K562 (cell line): ENCODE measurements at regions not wholly inside any gene's neighbourhood (a gene's known extent, or its start where the extent isn't known, plus 50 kb on each side); places are given as distances from the start of the nearest gene placed in this dataset.

Experiments
- GATA2 ChIP-seq: sonication (generic); formaldehyde crosslinking; IDR thresholded peaks from 2 replicates; pipeline ENCODE4 v1.4.0; 2020; ENCODE audit warnings: mild to moderate bottlenecking, missing genetic modification reagents
- KAT7 ChIP-seq: sonication (generic); formaldehyde crosslinking; IDR thresholded peaks from 2 replicates; pipeline ENCODE4 v1.8.0; 2022; ENCODE audit warnings: missing genetic modification reagents, mild to moderate bottlenecking, borderline replicate concordance
- KDM4B ChIP-seq, 2 experiments: fragments of 450-650 bp in 1 of 2; sonication (generic) in 1 of 2; IDR thresholded peaks; 2 replicates each; pipeline ENCODE4 v1.6.1; 2016 to 2017; ENCODE audit warnings: borderline replicate concordance in 2 of 2, antibody characterized with exemption in 1 of 2, low read depth in 1 of 2, mild to moderate bottlenecking in 1 of 2
- PCBP1 ChIP-seq: fragments of 200-400 bp; formaldehyde crosslinking; IDR thresholded peaks from 2 replicates; pipeline ENCODE4 v1.6.1; 2018; ENCODE audit warnings: mild to moderate bottlenecking, low read depth, low read length; ENCODE audit not compliant: poor library complexity, severe bottlenecking
- PTBP1 ChIP-seq: fragments of 200-400 bp; formaldehyde crosslinking; IDR thresholded peaks from 2 replicates; pipeline ENCODE4 v1.6.1; 2017; ENCODE audit warnings: low read depth, low read length
- SLC30A9 ChIP-seq: fragments of 250-450 bp; sonication (Bioruptor Pico); IDR thresholded peaks from 2 replicates; pipeline ENCODE4 v1.8.0; 2022; ENCODE audit warnings: mild to moderate bottlenecking, moderate library complexity
- SMARCA5 ChIP-seq: fragments of 450-650 bp; IDR thresholded peaks from 2 replicates; pipeline ENCODE4 v1.6.1; 2016
- ZNF12 ChIP-seq: sonication (generic); formaldehyde crosslinking; IDR thresholded peaks from 2 replicates; pipeline ENCODE4 v1.4.0; 2020; ENCODE audit warnings: mild to moderate bottlenecking, missing genetic modification reagents
- TF ChIP-seq, protein P1 (sequence below): fragments of 250-450 bp; sonication (Bioruptor Pico); IDR thresholded peaks from 2 replicates; pipeline ENCODE4 v1.5.0; 2020; ENCODE audit warnings: mild to moderate bottlenecking, borderline replicate concordance
- TF ChIP-seq, protein P2 (sequence below), 3 experiments: fragments of 200-800 bp in 1 of 3; fragments of 250-450 bp in 1 of 3; fragments of 450-650 bp in 1 of 3; sonication (Bioruptor Pico) in 1 of 3; sonication (Bioruptor generic) in 1 of 3; formaldehyde crosslinking in 1 of 3; IDR thresholded peaks; 2 replicates each; pipeline versions ENCODE4 v1.6.1 to v1.8.0; 2016 to 2022; ENCODE audit warnings: mild to moderate bottlenecking in 2 of 3, missing genetic modification characterization in 2 of 3, missing compliant biosample characterization in 1 of 3, moderate library complexity in 1 of 3
- TF ChIP-seq, protein P3 (sequence below): IDR thresholded peaks from 2 replicates; pipeline ENCODE4 v1.6.1; 2014; ENCODE audit warnings: antibody characterized with exemption
- TF ChIP-seq, protein P4 (sequence below), 3 experiments: IDR thresholded peaks in 2 of 3; conservative IDR thresholded peaks in 1 of 3; 2 replicates each; pipeline ENCODE4 v1.5.1; 2011 to 2012; ENCODE audit warnings: low read length in 3 of 3, mild to moderate bottlenecking in 3 of 3, control low read depth in 2 of 3, improper control_type of control experiment in 1 of 3, inconsistent platforms in 1 of 3, low read depth in 1 of 3, mixed read lengths in 1 of 3, moderate library complexity in 1 of 3; ENCODE audit not compliant: insufficient read depth in 2 of 3
- TF ChIP-seq, protein P5 (sequence below): IDR thresholded peaks from 2 replicates; pipeline ENCODE4 v1.6.1; 2016; ENCODE audit warnings: missing genetic modification characterization, missing compliant biosample characterization

DNA sequence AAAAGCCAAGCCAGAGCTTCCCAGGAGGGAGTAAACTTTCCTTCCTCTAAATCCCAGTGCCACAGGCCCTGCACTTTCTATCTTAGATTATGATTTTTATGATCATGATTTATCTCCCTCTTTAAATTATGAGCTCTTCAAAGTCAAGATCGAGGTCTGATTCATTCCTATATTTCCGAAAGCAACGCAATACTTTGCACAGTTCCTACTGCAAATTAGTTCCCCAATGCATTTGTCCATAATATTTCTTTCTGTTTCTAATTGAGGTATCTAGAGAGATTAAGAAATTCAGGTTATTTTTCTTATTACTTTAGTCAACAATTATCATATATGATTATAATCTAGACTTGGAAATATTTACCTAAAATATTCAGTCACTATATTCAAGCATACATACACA is 173.1 kb upstream of the LPP start:
- TF ChIP-seq SLC30A9 (CRISPR knock-in tag): no peak
- no peak for TF ChIP-seq KDM4B (IDR thresholded peaks at IDR 0.05; ENCODE audit: borderline replicate concordance in 2 of 2, low read depth in 1 of 2)
- TF ChIP-seq SMARCA5: no peak
- TF ChIP-seq GATA2 (CRISPR knock-in tag): no peak
- no peak for TF ChIP-seq KAT7 (CRISPR knock-in tag)
- TF ChIP-seq PCBP1: no peak
- TF ChIP-seq, protein P1, sequence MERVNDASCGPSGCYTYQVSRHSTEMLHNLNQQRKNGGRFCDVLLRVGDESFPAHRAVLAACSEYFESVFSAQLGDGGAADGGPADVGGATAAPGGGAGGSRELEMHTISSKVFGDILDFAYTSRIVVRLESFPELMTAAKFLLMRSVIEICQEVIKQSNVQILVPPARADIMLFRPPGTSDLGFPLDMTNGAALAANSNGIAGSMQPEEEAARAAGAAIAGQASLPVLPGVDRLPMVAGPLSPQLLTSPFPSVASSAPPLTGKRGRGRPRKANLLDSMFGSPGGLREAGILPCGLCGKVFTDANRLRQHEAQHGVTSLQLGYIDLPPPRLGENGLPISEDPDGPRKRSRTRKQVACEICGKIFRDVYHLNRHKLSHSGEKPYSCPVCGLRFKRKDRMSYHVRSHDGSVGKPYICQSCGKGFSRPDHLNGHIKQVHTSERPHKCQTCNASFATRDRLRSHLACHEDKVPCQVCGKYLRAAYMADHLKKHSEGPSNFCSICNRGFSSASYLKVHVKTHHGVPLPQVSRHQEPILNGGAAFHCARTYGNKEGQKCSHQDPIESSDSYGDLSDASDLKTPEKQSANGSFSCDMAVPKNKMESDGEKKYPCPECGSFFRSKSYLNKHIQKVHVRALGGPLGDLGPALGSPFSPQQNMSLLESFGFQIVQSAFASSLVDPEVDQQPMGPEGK: no peak
- no peak for TF ChIP-seq PTBP1
- TF ChIP-seq, protein P2, sequence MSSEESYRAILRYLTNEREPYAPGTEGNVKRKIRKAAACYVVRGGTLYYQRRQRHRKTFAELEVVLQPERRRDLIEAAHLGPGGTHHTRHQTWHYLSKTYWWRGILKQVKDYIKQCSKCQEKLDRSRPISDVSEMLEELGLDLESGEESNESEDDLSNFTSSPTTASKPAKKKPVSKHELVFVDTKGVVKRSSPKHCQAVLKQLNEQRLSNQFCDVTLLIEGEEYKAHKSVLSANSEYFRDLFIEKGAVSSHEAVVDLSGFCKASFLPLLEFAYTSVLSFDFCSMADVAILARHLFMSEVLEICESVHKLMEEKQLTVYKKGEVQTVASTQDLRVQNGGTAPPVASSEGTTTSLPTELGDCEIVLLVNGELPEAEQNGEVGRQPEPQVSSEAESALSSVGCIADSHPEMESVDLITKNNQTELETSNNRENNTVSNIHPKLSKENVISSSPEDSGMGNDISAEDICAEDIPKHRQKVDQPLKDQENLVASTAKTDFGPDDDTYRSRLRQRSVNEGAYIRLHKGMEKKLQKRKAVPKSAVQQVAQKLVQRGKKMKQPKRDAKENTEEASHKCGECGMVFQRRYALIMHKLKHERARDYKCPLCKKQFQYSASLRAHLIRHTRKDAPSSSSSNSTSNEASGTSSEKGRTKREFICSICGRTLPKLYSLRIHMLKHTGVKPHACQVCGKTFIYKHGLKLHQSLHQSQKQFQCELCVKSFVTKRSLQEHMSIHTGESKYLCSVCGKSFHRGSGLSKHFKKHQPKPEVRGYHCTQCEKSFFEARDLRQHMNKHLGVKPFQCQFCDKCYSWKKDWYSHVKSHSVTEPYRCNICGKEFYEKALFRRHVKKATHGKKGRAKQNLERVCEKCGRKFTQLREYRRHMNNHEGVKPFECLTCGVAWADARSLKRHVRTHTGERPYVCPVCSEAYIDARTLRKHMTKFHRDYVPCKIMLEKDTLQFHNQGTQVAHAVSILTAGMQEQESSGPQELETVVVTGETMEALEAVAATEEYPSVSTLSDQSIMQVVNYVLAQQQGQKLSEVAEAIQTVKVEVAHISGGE (CRISPR knock-in tag; IDR thresholded peaks at IDR 0.05): no peak
- TF ChIP-seq, protein P3, sequence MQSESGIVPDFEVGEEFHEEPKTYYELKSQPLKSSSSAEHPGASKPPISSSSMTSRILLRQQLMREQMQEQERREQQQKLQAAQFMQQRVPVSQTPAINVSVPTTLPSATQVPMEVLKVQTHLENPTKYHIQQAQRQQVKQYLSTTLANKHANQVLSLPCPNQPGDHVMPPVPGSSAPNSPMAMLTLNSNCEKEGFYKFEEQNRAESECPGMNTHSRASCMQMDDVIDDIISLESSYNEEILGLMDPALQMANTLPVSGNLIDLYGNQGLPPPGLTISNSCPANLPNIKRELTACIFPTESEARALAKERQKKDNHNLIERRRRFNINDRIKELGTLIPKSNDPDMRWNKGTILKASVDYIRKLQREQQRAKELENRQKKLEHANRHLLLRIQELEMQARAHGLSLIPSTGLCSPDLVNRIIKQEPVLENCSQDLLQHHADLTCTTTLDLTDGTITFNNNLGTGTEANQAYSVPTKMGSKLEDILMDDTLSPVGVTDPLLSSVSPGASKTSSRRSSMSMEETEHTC: no peak
- TF ChIP-seq ZNF12: no peak
- TF ChIP-seq, protein P4, sequence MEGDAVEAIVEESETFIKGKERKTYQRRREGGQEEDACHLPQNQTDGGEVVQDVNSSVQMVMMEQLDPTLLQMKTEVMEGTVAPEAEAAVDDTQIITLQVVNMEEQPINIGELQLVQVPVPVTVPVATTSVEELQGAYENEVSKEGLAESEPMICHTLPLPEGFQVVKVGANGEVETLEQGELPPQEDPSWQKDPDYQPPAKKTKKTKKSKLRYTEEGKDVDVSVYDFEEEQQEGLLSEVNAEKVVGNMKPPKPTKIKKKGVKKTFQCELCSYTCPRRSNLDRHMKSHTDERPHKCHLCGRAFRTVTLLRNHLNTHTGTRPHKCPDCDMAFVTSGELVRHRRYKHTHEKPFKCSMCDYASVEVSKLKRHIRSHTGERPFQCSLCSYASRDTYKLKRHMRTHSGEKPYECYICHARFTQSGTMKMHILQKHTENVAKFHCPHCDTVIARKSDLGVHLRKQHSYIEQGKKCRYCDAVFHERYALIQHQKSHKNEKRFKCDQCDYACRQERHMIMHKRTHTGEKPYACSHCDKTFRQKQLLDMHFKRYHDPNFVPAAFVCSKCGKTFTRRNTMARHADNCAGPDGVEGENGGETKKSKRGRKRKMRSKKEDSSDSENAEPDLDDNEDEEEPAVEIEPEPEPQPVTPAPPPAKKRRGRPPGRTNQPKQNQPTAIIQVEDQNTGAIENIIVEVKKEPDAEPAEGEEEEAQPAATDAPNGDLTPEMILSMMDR (IDR thresholded peaks at IDR 0.05 in 2 of 3, conservative IDR thresholded peaks at IDR 0.05 in 1 of 3; ENCODE audit: insufficient read depth in 2 of 3, low read depth in 1 of 3, low read length in 3 of 3): no peak
- TF ChIP-seq, protein P5, sequence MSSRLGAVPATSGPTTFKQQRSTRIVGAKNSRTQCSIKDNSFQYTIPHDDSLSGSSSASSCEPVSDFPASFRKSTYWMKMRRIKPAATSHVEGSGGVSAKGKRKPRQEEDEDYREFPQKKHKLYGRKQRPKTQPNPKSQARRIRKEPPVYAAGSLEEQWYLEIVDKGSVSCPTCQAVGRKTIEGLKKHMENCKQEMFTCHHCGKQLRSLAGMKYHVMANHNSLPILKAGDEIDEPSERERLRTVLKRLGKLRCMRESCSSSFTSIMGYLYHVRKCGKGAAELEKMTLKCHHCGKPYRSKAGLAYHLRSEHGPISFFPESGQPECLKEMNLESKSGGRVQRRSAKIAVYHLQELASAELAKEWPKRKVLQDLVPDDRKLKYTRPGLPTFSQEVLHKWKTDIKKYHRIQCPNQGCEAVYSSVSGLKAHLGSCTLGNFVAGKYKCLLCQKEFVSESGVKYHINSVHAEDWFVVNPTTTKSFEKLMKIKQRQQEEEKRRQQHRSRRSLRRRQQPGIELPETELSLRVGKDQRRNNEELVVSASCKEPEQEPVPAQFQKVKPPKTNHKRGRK (tag): no peak
